ENCODE measurements at regions not wholly inside any gene's neighbourhood (a gene's known extent, or its start where the extent isn't known, plus 50 kb on each side); places are given as distances from the start of the nearest gene placed in this dataset.

- no peak for TF ChIP-seq GATA2 (IDR thresholded peaks at IDR 0.05; ENCODE audit: low read depth, low read length)
- TF ChIP-seq GATA3 (IDR thresholded peaks at IDR 0.05; ENCODE audit: low read depth, low read length), result no peak
Measured at GRCh38 chr4:124389591-124389990, 322.9 kb downstream of the ANKRD50 start.

DNA sequence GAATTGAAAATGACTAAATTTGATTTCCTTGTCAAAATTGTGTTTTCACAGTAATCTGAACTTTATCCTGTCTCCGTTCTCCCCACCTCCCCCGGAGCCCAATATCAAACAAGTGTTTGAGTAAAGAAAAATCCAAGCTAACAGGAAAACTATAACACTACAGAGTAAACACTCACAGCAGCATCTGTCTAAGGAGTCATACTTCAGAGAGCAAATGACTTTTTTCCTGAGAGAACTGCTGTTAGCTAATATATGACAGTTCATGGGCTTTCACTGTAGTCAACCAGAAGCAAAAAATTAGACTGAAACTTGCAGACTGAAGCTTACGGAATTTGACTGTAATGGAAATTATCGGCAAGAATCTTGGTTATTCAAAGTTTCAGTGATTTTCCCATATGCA is 321.7 kb downstream of the ANKRD50 start:
- TF ChIP-seq GATA3 (IDR thresholded peaks at IDR 0.05; ENCODE audit: low read depth, low read length) (no peak), GATA2 (IDR thresholded peaks at IDR 0.05; ENCODE audit: low read depth, low read length) (no peak)

DNA sequence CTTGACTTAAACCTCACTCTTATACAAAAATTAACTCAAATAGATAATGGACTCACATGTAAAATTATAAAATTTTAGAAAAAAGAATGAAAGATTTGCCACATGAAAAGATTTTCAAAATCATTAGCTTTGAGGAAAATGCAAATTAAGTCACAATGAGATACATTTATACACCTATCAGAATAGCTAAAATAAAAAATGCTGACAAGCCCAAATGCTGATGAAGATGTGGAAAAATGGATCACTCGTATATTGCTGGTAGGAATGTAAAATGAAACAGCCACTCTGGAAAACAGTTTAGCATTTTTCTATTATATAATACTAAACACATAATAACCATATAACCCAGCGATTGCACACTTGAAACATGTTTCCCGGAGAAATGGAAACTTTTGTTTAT is 316.2 kb downstream of the ANKRD50 start:
- TF ChIP-seq GATA2 (IDR thresholded peaks at IDR 0.05; ENCODE audit: low read depth, low read length) (no peak), GATA3 (IDR thresholded peaks at IDR 0.05; ENCODE audit: low read depth, low read length) (no peak)

- TF ChIP-seq GATA2 (IDR thresholded peaks at IDR 0.05; ENCODE audit: low read depth, low read length), result no peak
- no peak for TF ChIP-seq GATA3 (IDR thresholded peaks at IDR 0.05; ENCODE audit: low read depth, low read length)
Measured at GRCh38 chr4:124401606-124402005, 310.9 kb downstream of the ANKRD50 start.

- TF ChIP-seq GATA2 (IDR thresholded peaks at IDR 0.05; ENCODE audit: low read depth, low read length) (no peak), GATA3 (IDR thresholded peaks at IDR 0.05; ENCODE audit: low read depth, low read length) (no peak)
Measured at GRCh38 chr4:124409044-124409443, 303.5 kb downstream of the ANKRD50 start.

DNA sequence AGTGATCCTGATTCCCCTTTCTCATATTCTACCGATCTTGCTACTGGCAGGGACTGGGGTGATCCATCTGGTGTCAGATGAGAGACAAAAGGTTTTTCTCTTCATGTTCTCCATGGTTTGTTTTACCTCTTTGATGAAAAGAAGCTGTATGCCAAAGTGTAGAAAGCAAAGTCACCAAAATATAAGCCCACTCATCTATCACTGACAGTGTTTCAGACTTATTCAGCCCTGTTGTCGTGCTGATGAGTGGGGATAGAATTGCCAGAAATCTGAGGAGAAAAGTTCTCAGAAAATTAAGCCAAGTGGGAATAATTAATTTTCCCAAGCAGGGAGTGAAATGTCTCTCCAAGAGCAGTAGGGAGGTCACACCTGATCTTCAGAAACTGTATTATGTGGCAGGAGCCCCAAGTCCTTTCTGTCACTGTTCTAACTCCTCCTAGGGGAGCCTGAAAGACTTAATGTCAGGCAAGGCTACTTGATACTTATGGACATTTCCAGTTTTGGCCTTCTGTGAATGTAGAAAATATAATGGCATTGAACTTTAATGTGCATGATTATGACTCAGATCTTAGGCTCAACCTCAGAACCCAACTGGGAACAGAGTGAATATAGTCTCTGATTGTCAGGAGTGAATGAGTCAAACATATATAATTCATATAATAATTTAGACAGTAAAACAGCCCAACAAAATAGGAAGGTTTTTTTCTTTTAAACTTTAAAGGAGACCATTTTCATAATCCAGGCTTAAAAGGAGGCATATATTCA is 298.1 kb downstream of the ANKRD50 start:
- TF ChIP-seq GATA2 (IDR thresholded peaks at IDR 0.05; ENCODE audit: low read depth, low read length) (no peak), GATA3 (IDR thresholded peaks at IDR 0.05; ENCODE audit: low read depth, low read length) (no peak)

DNA sequence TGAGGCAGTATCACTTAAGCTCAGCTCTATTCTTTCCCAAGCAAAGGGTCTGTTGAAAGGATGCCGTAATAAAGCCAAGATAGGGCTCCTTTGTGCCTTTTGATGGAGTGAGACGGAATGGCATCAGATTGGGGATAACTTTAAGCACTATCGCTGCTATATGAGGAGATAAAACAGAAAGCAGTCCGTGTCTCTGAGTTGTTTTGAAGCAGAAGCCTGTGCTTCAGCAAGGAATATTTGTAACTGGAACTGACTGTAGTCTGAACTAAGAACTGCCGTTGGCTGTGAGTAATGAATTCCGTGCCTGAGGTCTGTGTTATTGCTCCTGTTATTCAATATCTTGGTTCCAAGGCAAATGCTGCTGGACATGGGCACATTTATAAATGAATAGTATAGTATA is 297.4 kb downstream of the ANKRD50 start:
- TF ChIP-seq GATA3 (IDR thresholded peaks at IDR 0.05; ENCODE audit: low read depth, low read length), result no peak

GRCh38 chr4:124417371-124417770 is 295.2 kb downstream of the ANKRD50 start:
- TF ChIP-seq GATA3 (IDR thresholded peaks at IDR 0.05; ENCODE audit: low read depth, low read length) (no peak), GATA2 (IDR thresholded peaks at IDR 0.05; ENCODE audit: low read depth, low read length) (no peak)

DNA sequence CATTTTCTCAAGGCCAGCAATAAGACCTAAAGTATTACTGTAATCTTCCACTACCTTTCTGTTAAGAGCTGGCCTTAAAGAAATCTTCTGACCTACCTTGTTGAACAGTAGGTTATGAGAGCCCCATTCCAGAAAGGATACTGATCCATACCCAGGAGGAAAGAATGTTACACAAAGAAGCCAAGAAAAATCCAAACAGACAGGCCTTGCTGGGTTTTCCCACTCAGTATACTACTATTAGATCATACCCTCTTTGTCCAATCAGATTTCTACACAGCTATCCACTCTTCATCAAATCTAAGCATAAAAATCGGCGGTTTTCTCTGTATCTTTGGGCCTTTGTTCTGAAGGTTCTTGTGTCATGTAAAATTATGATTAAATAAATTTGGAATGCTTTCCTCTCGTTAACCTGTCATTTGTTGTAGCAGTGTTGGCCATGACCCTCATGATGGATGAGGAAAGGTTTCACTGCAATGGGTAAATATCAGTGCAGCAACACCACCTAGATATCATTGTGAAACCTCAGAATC is 292.3 kb downstream of the ANKRD50 start:
- TF ChIP-seq GATA2 (IDR thresholded peaks at IDR 0.05; ENCODE audit: low read depth, low read length) (no peak), GATA3 (IDR thresholded peaks at IDR 0.05; ENCODE audit: low read depth, low read length) (no peak)

- TF ChIP-seq GATA3 (IDR thresholded peaks at IDR 0.05; ENCODE audit: low read depth, low read length) (no peak), GATA2 (IDR thresholded peaks at IDR 0.05; ENCODE audit: low read depth, low read length) (no peak)
Measured at GRCh38 chr4:124423160-124423559, 289.4 kb downstream of the ANKRD50 start.

- no peak for TF ChIP-seq GATA2 (IDR thresholded peaks at IDR 0.05; ENCODE audit: low read depth, low read length)
- no peak for TF ChIP-seq GATA3 (IDR thresholded peaks at IDR 0.05; ENCODE audit: low read depth, low read length)
Measured at GRCh38 chr4:124426279-124426678, 286.3 kb downstream of the ANKRD50 start.

- no peak for TF ChIP-seq GATA3 (IDR thresholded peaks at IDR 0.05; ENCODE audit: low read depth, low read length)
- no peak for TF ChIP-seq GATA2 (IDR thresholded peaks at IDR 0.05; ENCODE audit: low read depth, low read length)
Measured at GRCh38 chr4:124427095-124427767, 285.3 kb downstream of the ANKRD50 start.

- TF ChIP-seq GATA2 (IDR thresholded peaks at IDR 0.05; ENCODE audit: low read depth, low read length), result no peak
- TF ChIP-seq GATA3 (IDR thresholded peaks at IDR 0.05; ENCODE audit: low read depth, low read length), result no peak
Measured at GRCh38 chr4:124428648-124429047, 283.9 kb downstream of the ANKRD50 start.

- TF ChIP-seq GATA2 (IDR thresholded peaks at IDR 0.05; ENCODE audit: low read depth, low read length), result no peak
- TF ChIP-seq GATA3 (IDR thresholded peaks at IDR 0.05; ENCODE audit: low read depth, low read length), result no peak
Measured at GRCh38 chr4:124429746-124430250, 282.7 kb downstream of the ANKRD50 start.

Measured in SH-SY5Y (cell line).